H9 (cell line): ENCODE measurements at regions not wholly inside any gene's neighbourhood (a gene's known extent, or its start where the extent isn't known, plus 50 kb on each side); places are given as distances from the start of the nearest gene placed in this dataset.

Experiments used
- DNase-seq: peaks from one replicate; pipeline ENCODE4 v3.0.0-alpha.2; 2017
- H2AFZ ChIP-seq: one replicate; pipeline ENCODE4 v1.6.1; 2013; ENCODE audit warnings: mild to moderate bottlenecking, low read length, control low read depth, moderate library complexity
- H2AK5ac ChIP-seq: 2 replicates; pipeline ENCODE4 v1.6.1; 2013; ENCODE audit warnings: low read length, control low read depth, mixed read lengths; ENCODE audit not compliant: insufficient read length
- H2BK120ac ChIP-seq: one replicate; pipeline ENCODE4 v1.6.1; 2013; ENCODE audit warnings: low read depth, mild to moderate bottlenecking, low read length, control low read depth, inconsistent platforms; ENCODE audit not compliant: poor library complexity, severe bottlenecking
- H2BK12ac ChIP-seq: 2 replicates; pipeline ENCODE4 v1.6.1; 2013; ENCODE audit warnings: low read length, control low read depth, mixed read lengths, low read depth; ENCODE audit not compliant: insufficient read length
- H2BK15ac ChIP-seq: 2 replicates; pipeline ENCODE4 v1.6.1; 2013; ENCODE audit warnings: low read depth, low read length, control low read depth
- H2BK20ac ChIP-seq: one replicate; pipeline ENCODE4 v1.6.1; 2013; ENCODE audit warnings: low read depth, mild to moderate bottlenecking, low read length, control low read depth, inconsistent platforms; ENCODE audit not compliant: poor library complexity, severe bottlenecking
- H2BK5ac ChIP-seq: 2 replicates; pipeline ENCODE4 v1.6.1; 2013; ENCODE audit warnings: low read length, control low read depth, mixed read lengths; ENCODE audit not compliant: insufficient read length
- H3K14ac ChIP-seq: 2 replicates; pipeline ENCODE4 v1.6.1; 2013; ENCODE audit warnings: low read length, control low read depth; ENCODE audit not compliant: insufficient read depth
- H3K18ac ChIP-seq: 2 replicates; pipeline ENCODE4 v1.6.1; 2013; ENCODE audit warnings: low read depth, mild to moderate bottlenecking, mixed read lengths, low read length, control low read depth; ENCODE audit not compliant: insufficient read length
- H3K23ac ChIP-seq: 2 replicates; pipeline ENCODE4 v1.6.1; 2013; ENCODE audit warnings: low read length, control low read depth, mixed read lengths, low read depth; ENCODE audit not compliant: insufficient read length
- H3K23me2 ChIP-seq: 2 replicates; pipeline ENCODE4 v1.6.1; 2013; ENCODE audit warnings: low read depth, mild to moderate bottlenecking, mixed read lengths, low read length, control low read depth; ENCODE audit not compliant: insufficient read length, poor library complexity, severe bottlenecking
- H3K27ac ChIP-seq: 2 replicates; pipeline ENCODE4 v1.5.1; 2013; ENCODE audit warnings: low read length, control low read depth, mixed read lengths, low read depth; ENCODE audit not compliant: insufficient read length
- H3K27me3 ChIP-seq: 2 replicates; pipeline ENCODE4 v1.6.1; 2013; ENCODE audit warnings: low read length, control low read depth, inconsistent platforms; ENCODE audit not compliant: insufficient read depth
- H3K4ac ChIP-seq: 2 replicates; pipeline ENCODE4 v1.6.1; 2013; ENCODE audit warnings: low read depth, mild to moderate bottlenecking, control low read depth, inconsistent platforms, low read length, moderate library complexity
- H3K4me1 ChIP-seq: 2 replicates; pipeline ENCODE4 v1.6.1; 2013; ENCODE audit warnings: low read length, control low read depth, inconsistent platforms; ENCODE audit not compliant: insufficient read depth
- H3K4me2 ChIP-seq: 2 replicates; pipeline ENCODE4 v1.6.1; 2013; ENCODE audit warnings: low read length, control low read depth, mixed read lengths; ENCODE audit not compliant: insufficient read length, insufficient read depth
- H3K56ac ChIP-seq: 2 replicates; pipeline ENCODE4 v1.6.1; 2013; ENCODE audit warnings: low read depth, mild to moderate bottlenecking, mixed read lengths, low read length, control low read depth; ENCODE audit not compliant: insufficient read length
- H3K79me1 ChIP-seq: 2 replicates; pipeline ENCODE4 v1.6.1; 2013; ENCODE audit warnings: low read depth, mild to moderate bottlenecking, moderate library complexity, low read length, control low read depth, inconsistent platforms; ENCODE audit not compliant: insufficient read depth, poor library complexity, severe bottlenecking
- H3K79me2 ChIP-seq: 2 replicates; pipeline ENCODE4 v1.6.1; 2013; ENCODE audit warnings: low read length, control low read depth, inconsistent platforms; ENCODE audit not compliant: insufficient read depth
- H3K9ac ChIP-seq: 2 replicates; pipeline ENCODE4 v1.6.1; 2013; ENCODE audit warnings: low read length, control low read depth, mixed read lengths; ENCODE audit not compliant: insufficient read length; ENCODE audit errors: extremely low read depth
- H3K9me3 ChIP-seq: one replicate; pipeline ENCODE4 v1.6.1; 2013; ENCODE audit warnings: low read depth, low read length, inconsistent platforms; ENCODE audit not compliant: control insufficient read depth
- H3T11ph ChIP-seq: one replicate; pipeline ENCODE4 v1.6.1; 2013; ENCODE audit warnings: mild to moderate bottlenecking, low read length, control low read depth, inconsistent platforms
- H4K20me1 ChIP-seq: one replicate; pipeline ENCODE4 v1.6.1; 2013; ENCODE audit not compliant: control insufficient read depth, insufficient read length, insufficient read depth
- H4K5ac ChIP-seq: 2 replicates; pipeline ENCODE4 v1.6.1; 2013; ENCODE audit warnings: low read depth, mild to moderate bottlenecking, mixed read lengths, low read length, control low read depth; ENCODE audit not compliant: insufficient read length
- H4K8ac ChIP-seq: replicated peaks from 2 replicates; pipeline ENCODE4 v1.6.1; 2013; ENCODE audit warnings: low read length, control low read depth, mixed read lengths, low read depth; ENCODE audit not compliant: insufficient read length
- H4K91ac ChIP-seq: 2 replicates; pipeline ENCODE4 v1.6.1; 2013; ENCODE audit warnings: low read depth, mild to moderate bottlenecking, moderate library complexity, mixed read lengths, low read length, control low read depth; ENCODE audit not compliant: insufficient read length
- H3K27ac Mint-ChIP-seq, 3 experiments: 2 replicates in 2 of 3; 3 replicates in 1 of 3; pipeline ENCODE4 v1.8.0; 2020 to 2021; ENCODE audit warnings: mixed read lengths in 3 of 3, mild to moderate bottlenecking in 1 of 3, moderate library complexity in 1 of 3
- H3K27me3 Mint-ChIP-seq: 2 replicates; pipeline ENCODE4 v1.8.0; 2021; ENCODE audit warnings: low read depth, mild to moderate bottlenecking, moderate library complexity, mixed read lengths
- H3K36me3 Mint-ChIP-seq, 3 experiments: 2 replicates in 2 of 3; 3 replicates in 1 of 3; pipeline ENCODE4 v1.8.0; 2020 to 2021; ENCODE audit warnings: low read depth in 3 of 3, mixed read lengths in 3 of 3; ENCODE audit not compliant: insufficient read depth in 1 of 3
- H3K4me1 Mint-ChIP-seq, 2 experiments: 2 replicates each; pipeline ENCODE4 v1.8.0; 2020; ENCODE audit warnings: mixed read lengths in 2 of 2
- H3K4me3 Mint-ChIP-seq, 2 experiments: 2 replicates in 1 of 2; 3 replicates in 1 of 2; pipeline ENCODE4 v1.8.0; 2020 to 2021; ENCODE audit warnings: mild to moderate bottlenecking in 2 of 2, mixed read lengths in 2 of 2, moderate library complexity in 1 of 2
- H3K9me3 Mint-ChIP-seq, 2 experiments: 2 replicates in 1 of 2; 3 replicates in 1 of 2; pipeline ENCODE4 v1.8.0; 2020; ENCODE audit warnings: mild to moderate bottlenecking in 2 of 2, mixed read lengths in 2 of 2, moderate library complexity in 1 of 2
- CTCF ChIP-seq: fragments of 200-600 bp; sonication (generic); conservative IDR thresholded peaks from 3 replicates; pipeline ENCODE4 v1.8.0; 2021; ENCODE audit warnings: antibody characterized with exemption, mild to moderate bottlenecking
- WGBS: extraction: QIAGEN DNeasy Blood & Tissue Kit; methylation state at CpG from one replicate; pipeline ENCODE4 v1.1.7; 2013; ENCODE audit warnings: missing lambda C conversion rate, low lambda C conversion rate, mixed read lengths; ENCODE audit not compliant: insufficient read length; ENCODE audit errors: extremely low coverage; 5-methylcytosine and 5-hydroxymethylcytosine counted together

- H2BK120ac ChIP-seq, result no peak overlapping the region
- Mint-ChIP-seq H3K4me1 (peaks cover 15 to 21% of the 10 kb centered on the region in 2 experiments), H3K9me3 (no peaks in the 10 kb centered on the region), H3K4me3 (no peak overlapping the region), H3K27me3 (no peaks in the 10 kb centered on the region), H3K27ac (no peak overlapping the region), H3K36me3 (no peaks in the 10 kb centered on the region)
- H2BK12ac ChIP-seq, result no peak overlapping the region
- H2BK15ac ChIP-seq, result no peak overlapping the region
- H3T11ph ChIP-seq, result no peak overlapping the region
- no CpG with 5 or more reads among the region's 1 CpG for WGBS
- no peaks in the 10 kb centered on the region for H3K79me1 ChIP-seq
- no peak overlapping the region for H2AK5ac ChIP-seq
- H3K23ac ChIP-seq, result no peak overlapping the region
- H3K27me3 ChIP-seq, result no peaks in the 10 kb centered on the region
- H3K9me3 ChIP-seq, result no peaks in the 10 kb centered on the region
- H3K18ac ChIP-seq, result no peak overlapping the region
- H3K9ac ChIP-seq, result no peak overlapping the region
- no peaks in the 10 kb centered on the region for H3K4me1 ChIP-seq
- no peak overlapping the region for H3K56ac ChIP-seq
- H4K91ac ChIP-seq, result no peak overlapping the region
- no peaks in the 10 kb centered on the region for H3K79me2 ChIP-seq
- no peak overlapping the region for H2BK20ac ChIP-seq
- H2BK5ac ChIP-seq, result no peak overlapping the region
- no peaks in the 10 kb centered on the region for H4K20me1 ChIP-seq
- no peak for TF ChIP-seq CTCF
- no peak overlapping the region for H2AFZ ChIP-seq
- H3K27ac ChIP-seq, result no peak overlapping the region
- no peak overlapping the region for H3K4ac ChIP-seq
- no peak for DNase-seq
- H4K8ac ChIP-seq, result no peak overlapping the region
- H3K23me2 ChIP-seq, result no peaks in the 10 kb centered on the region
- no peak overlapping the region for H3K4me2 ChIP-seq
- H4K5ac ChIP-seq, result no peak overlapping the region
- no peak overlapping the region for H3K14ac ChIP-seq
These were observed 125.8 kb upstream of the ARHGAP42 start for GRCh38 chr11:100561323-100561722.
